ENCODE measurements at regions not wholly inside any gene's neighbourhood (a gene's known extent, or its start where the extent isn't known, plus 50 kb on each side); places are given as distances from the start of the nearest gene placed in this dataset.

DNA sequence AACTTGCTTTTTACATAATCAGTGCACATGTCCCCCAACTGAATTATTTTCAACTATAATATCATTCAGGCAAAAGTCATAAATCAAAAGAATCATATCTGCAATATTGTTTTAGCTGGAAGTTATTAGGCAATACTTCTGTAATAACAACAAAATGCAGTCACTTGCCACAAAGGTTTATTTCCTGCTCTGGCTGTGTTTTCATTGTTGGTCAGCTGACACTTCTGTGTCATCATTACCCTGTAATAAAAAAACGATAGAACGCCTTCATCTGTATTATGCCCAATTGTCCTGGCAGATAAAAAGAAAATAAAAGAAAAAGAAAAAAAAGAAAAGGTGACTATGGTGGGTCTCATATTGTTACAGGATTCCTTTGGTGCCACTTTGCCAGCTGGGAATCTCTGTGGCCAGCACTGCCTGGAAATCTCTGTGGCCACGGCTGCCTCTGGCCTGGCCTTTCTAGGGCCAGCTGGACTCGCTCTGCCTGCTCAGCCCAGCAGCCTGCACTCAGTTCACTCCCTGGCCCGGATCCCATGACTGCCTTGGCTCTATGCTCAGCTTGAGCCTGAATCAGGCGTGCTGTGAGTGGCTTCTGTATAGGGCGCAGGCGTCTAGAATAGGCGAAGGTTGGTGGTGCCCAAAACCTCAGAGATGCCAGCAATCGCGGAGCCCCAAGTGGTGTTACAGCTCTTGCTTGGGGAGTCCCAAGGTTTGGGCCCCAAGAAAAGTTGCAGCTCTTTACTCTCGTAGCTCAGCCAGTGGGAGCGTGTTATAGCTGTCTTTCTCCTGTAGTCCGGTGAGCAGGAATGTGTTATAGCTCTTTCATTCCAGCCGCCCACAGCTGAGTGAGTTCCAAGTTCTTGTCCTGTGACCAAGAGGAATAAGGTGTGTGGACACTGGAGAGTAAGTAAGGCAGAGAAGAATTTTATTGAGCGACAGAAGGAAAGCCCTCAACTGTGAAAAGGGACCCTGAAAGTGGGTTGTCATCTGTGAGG lies 1227.1 kb downstream of the SLITRK1 start:
- in situ Hi-C loops (cut with MboI; ENCODE audit: low sequenced_read_pairs): no loop called here

DNA sequence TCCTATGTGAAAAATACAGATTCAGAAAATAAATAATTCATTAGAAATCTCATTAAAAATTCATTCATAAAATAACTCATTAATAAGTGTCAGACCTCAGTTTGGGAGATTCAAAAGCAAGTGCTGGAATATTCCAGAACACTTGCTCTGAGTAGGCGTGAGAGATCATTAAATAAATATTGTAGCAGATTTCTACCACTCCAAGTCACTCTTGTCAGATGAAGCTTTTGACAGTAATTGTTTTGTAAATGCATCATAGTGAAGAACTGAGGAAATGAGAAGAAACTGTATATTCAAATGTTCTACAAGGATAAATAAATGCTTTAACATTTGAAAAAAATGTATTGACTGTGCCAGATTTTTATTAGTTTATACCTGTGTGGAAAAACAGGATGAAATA lies 1228.1 kb downstream of the SLITRK1 start:
- in situ Hi-C loops (cut with MboI; ENCODE audit: low sequenced_read_pairs): no loop called here

DNA sequence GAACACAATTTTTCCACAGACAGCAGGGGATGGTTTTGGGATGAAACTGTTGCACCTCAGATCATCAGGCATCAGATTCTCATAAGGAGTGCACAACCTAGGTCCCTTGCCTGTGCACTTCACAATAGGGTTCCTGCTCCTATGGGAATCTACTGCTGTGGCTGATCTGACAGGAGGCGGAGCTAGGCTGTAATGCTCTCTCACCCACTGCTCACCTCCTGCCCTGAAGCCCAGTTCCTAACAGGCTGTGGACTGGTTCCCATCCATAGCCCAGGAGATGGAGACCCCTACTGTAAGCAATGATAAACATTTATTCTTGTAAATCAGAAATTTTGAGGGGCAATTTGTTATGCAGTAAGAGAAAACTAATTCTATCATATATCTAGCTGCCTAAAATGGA lies 1234.7 kb downstream of the SLITRK1 start:
- in situ Hi-C loops (cut with MboI; ENCODE audit: low sequenced_read_pairs): no loop called here

DNA sequence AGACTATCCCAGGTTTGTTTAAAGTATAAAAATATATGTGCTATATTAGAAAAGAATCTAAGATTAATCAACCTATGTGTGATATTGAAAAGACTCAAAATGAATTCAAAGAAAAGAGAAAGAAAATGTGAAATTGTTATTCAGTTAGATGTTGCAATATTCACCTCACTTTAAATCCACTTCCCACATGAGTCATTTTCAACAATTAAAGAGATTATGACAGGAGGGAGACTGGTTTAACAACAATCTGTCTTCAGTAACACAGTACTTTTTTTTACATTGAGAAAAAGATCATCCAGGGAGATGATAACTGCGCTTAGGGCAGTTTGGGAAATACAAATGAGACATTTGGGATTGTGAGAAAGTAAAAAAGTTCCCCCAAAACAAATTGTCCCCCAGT lies 1246.2 kb downstream of the SLITRK1 start:
- in situ Hi-C loops (cut with MboI; ENCODE audit: low sequenced_read_pairs): no loop called here

DNA sequence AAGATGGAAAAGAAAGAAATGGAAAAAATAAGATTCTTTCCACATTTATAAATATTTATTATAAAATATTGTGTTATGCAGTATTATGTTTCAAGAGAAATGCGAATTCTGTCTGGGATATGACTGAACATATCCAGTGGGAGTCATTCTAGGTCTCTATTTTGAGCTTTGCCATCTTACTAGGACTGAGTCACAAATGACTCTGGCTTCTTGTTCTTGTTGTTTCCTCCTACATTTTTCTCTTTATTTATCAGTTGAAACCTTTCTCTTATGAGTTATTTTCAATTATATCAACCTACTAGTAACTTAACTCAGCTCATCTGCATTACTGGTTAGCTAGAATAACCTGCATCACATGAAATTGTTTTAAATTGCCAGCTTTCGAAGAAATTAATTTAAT lies 1247.3 kb downstream of the SLITRK1 start:
- in situ Hi-C loops (cut with MboI; ENCODE audit: low sequenced_read_pairs): no loop called here

DNA sequence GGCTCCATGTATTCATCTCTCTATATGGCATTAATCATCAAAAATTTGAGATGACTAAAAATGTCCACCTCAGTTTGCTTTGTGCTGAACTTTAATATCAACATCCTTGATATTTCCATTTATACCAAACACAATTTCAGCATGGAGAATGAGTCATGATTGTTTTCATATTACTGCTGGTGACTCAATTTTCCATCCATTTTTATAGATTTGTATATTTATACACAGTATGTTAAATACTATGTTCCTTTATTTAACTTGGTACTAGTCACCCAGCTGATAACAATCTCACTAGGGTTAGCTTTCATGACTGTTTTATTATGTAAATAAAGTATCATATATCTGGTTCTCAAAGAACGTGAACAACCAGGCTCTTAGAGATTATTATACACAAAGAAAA lies 1255.1 kb downstream of the SLITRK1 start:
- in situ Hi-C loops (cut with MboI; ENCODE audit: low sequenced_read_pairs): no loop called here

DNA sequence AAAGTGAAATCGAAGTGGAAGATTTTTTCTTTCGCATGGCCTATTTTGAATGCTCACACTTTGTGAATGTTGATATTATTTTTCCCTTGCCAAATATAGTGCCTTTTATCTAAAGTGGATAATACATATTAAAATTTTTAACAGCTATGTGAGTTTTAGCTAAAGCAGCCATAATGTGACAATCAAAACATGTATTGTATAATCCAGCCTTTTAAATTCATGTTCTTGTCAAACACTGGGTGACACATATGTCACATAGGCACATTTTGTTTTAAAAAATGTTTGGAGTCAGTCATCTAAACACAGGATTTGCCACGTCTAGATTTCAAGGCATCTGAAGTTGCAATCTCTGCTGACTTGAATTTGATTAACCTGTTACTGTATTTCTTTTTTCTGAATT lies 1256.6 kb downstream of the SLITRK1 start:
- in situ Hi-C loops (cut with MboI; ENCODE audit: low sequenced_read_pairs): no loop called here

DNA sequence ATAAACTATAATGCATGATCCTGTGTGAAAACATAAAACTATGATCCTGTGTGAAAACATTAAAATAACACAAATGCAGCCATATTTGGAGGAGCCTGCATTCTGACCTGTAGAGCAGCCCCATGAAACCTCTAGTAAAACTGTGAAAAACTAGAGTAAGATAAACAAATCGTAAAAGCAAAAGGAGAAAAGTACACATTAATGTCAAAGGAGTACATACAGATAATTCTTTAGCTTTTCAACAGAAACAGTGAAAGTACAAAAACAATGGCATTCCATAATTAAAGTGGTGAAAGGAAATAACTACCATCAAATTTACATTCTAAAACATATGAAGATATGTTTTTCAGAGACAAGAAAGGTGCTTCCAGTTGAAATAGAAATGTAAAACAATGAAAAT lies 1267.2 kb downstream of the SLITRK1 start:
- in situ Hi-C loops (cut with MboI; ENCODE audit: low sequenced_read_pairs): no loop called here

DNA sequence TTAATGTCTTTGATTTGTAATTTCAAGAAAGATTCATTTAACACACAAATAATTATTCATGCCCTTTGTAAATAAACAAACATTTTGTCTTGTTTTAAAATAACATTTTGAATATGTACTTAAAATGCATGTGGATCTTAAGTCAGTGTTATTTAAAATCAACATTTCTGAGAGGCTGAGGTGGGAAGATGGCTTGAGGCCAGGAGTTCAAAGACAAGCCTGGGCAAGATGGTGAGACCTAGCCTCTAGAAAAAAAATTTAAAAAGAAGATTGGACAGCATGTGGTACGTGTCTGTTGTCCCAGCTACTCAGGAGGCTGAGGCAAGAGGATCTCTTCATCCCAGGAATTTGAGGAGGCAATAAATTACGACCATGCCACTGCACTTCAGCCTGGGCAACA lies 1268.2 kb downstream of the SLITRK1 start:
- in situ Hi-C loops (cut with MboI; ENCODE audit: low sequenced_read_pairs): no loop called here

DNA sequence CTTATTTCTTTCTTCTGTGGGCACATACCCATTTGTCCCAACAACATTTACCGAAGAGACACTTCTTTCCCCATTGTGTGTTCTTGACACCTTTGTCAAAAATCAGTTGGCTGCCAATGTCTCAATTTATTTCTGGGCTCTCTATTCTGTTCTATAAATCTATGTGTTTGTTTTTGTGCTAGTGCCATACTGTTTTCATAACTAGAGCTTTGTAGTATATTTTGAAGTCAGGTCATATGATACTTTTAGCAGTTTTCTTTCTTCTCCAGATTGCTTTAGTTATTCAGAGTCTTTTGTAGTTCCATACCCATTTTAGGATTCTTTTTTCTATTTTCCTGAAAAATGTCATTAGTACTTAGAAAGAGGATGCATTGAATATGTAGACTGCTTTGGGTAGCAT lies 1276.3 kb downstream of the SLITRK1 start:
- in situ Hi-C loops (cut with MboI; ENCODE audit: low sequenced_read_pairs): no loop called here

DNA sequence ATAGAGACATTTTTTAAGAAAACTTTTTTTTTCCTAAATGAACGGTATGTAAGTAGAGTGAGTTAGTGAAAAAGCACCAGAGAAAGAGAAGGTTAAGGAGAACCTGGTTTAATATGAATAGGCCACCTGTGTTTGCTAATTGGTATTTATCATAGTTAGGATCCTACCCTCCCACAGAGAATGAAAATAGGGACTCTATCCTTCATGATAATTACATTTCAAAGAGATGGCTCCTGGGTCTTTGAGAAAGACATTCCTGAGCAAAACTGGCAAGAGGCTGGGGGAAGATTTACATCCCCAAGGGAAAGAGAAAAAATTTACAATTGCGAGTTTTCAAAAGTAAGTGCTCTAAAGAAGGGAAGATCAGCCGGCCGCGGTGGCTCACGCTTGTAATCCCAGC lies 1284.5 kb downstream of the SLITRK1 start:
- in situ Hi-C loops (cut with MboI; ENCODE audit: low sequenced_read_pairs): no loop called here

DNA sequence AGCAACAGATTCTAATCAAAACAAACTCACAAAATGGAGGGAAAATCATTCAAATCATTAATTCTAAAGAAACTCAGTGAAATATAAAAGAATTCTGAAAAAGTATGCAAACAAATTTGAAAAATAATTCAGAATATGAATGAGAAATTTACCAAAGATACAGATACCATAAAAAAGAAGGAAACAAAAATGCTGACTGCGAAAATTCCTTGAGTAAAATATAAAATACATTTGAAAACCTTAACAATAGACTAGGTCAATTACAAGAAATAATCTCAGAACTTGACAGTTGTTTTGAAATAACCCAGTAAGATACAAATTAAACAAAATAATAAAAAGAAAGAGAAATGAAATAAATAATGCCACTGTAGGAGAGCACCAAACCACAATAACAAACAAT lies 1289.0 kb downstream of the SLITRK1 start:
- in situ Hi-C loops (cut with MboI; ENCODE audit: low sequenced_read_pairs): no loop called here

DNA sequence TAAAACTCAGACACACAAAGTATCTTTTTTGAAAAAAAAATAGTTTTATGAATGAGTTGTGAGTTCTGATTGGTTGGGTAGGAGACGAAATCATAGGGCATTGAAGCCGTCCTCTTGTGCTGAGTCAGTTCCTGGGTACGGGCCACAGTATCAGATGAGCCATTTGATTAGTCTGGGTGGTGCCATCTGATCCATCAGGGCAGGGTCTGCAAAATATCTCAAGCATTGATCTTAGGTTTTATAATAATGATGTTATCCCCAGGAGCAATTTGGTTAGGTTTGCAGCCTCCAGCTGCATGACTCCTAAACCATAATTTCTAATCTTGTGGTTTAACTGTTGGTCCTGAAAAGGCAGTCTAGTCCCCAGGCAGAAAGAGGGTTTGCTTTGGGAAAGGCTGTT lies 1310.6 kb downstream of the SLITRK1 start:
- in situ Hi-C loops (cut with MboI; ENCODE audit: low sequenced_read_pairs): no loop called here

DNA sequence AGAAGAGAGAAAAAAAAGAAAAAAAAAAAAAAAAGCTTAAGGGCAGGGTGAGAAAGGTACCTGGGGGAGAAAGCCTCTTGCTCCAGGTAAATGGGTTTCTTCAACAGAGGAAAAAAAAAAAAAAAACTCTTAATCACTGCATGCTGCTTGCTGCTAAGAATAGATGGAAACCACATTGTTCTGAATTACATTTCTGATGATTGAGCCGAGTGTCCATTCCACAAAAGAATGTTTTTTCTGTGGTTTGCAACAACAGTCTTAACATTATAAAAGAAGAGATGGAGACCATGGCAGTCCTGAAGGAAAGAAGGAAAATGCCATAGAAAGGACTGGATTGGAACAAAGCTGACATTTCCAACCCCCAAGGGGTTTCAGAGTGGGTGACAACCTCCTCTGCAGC lies 1312.7 kb downstream of the SLITRK1 start:
- in situ Hi-C loops (cut with MboI; ENCODE audit: low sequenced_read_pairs): no loop called here

DNA sequence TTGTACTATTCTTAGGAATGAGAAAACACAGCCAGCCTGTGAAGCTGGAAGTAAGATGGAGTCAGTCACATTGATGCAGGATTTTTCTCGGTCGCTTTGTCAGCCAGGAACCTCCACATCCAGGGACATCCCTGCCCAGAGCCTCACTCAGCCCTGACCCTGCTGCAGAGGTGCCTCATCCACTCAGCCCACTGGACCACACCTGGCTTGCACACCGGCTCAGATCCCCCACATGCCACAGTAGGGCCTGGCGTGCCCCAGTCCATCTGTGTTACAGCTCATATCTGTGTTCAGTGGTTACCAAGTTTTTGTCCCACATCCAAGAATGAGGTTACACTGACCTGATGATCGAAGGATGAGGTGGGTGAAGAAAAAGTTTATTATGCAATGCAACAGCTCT lies 1315.4 kb downstream of the SLITRK1 start:
- in situ Hi-C loops (cut with MboI; ENCODE audit: low sequenced_read_pairs): no loop called here

DNA sequence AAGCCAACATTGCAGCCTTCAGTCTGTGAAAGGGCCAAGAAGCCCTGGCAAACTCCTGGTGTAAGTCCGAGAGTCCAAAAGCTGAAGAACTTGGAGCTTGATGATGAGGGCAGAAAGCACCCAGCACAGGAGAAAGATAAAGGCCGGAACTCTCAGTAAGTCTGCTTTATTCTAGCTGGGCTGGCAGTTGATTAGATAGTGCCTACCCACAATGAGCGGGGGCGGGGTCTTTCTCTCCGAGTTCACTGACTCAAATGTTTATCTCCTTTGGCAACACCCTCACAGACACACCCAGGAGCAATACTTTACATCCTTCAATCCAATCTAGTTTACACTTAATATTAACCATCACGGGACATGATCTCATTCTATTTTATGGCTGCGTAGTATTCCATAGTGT lies 1317.1 kb downstream of the SLITRK1 start:
- in situ Hi-C loops (cut with MboI; ENCODE audit: low sequenced_read_pairs): no loop called here

DNA sequence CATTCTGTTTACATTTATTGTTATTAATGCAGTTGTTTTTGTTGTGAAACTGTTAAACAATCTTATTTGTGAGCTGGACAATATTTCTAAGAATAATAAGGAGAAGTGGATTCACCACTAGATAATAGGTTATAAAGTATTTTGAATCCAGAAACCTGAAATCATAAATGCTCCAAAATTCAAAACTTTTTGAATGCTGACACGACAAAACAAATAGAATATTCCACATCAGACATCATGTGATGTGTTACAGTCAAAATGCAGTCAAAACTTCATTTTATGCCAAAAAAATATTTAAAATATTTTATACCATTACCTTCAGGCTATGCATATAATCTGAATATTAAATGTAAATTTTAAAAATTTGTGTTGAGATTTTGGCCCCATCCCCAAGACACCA lies 1321.4 kb downstream of the SLITRK1 start:
- in situ Hi-C loops (cut with MboI; ENCODE audit: low sequenced_read_pairs): no loop called here

DNA sequence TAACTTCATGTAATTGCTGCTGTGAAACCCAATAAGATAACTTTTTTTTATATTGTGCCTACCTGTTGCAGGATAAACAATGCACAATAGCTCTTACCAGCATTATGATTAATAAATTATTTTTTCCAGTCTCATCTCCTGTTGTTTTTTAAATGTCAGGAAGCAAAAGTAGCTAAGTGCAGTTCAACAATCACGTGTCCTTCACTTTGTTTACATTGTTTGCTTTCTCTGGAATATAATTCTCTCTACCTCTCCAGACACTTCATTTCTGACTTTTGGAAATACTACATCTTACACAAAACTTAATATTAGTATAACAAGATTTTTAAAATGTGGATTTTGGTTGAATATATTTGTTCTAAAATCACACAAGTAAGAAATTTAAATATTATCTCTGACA lies 1359.4 kb downstream of the SLITRK1 start:
- in situ Hi-C loops (cut with MboI; ENCODE audit: low sequenced_read_pairs): no loop called here

DNA sequence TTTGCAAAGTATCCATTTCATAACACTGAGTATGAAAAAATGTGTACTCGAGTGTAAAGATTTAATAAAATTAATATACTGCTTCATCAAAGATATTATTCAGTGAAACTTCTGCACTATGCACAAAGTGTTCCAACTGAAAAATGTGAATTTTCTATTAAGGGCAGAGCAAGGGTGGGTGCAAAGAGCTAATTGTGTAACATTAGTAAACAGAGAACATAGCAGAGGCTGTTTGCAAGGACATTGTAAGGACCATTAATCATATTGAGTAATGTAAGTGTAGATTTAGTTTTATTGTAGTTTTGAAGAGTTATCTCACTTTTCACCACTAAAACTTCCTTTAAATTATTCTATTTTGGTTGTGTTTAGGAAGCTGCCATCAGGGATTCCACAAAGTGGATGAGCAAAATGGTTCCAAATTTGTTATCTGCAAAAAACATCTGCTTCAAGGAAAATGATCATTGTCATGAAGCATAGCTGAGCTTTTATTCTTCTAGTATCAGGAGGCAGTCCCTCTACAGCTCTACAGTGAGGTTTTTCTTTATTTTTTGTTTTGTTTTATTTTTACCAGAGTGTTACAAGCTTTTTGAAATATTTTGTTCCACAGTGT lies 1375.4 kb downstream of the SLITRK1 start:
- in situ Hi-C loops (cut with MboI; ENCODE audit: low sequenced_read_pairs): no loop called here

DNA sequence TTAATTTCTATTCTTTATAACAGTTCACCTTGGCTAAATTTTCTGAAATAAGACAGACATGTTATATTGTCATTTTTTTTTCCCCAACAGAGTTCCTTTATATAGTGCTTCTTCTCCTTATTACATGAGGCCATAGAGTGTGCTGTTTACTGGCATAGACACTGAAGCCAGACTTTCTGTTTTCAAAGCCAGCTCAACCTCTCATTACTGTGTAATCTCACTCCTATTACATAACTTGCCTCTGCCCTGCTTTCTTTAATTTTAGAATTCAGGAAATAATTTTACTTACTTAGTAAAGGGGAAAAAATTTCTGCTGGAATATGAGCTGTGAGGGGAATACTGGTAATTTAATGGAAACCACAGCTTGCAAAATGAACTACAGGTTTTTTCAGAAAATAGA lies 1380.4 kb downstream of the SLITRK1 start:
- in situ Hi-C loops (cut with MboI; ENCODE audit: low sequenced_read_pairs): no loop called here

DNA sequence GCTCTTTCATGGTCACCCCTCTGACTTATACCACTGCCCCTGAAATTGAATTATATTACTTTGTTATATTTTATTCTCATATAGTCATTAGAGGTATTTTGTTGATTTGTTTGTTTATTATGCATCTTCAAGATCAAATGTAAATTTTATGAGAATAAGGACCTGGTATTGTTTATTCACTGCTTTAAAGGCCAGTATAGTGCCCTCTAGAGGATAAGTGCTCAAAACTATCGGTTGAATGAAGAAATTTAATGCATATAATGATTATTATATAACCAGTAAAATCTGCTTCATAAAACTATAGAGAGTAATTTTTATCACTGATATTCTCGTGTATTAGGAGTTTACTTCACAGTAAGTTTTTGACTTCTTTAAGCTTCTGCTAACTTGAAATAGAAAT lies 1401.9 kb downstream of the SLITRK1 start:
- in situ Hi-C loops (cut with MboI; ENCODE audit: low sequenced_read_pairs): no loop called here

DNA sequence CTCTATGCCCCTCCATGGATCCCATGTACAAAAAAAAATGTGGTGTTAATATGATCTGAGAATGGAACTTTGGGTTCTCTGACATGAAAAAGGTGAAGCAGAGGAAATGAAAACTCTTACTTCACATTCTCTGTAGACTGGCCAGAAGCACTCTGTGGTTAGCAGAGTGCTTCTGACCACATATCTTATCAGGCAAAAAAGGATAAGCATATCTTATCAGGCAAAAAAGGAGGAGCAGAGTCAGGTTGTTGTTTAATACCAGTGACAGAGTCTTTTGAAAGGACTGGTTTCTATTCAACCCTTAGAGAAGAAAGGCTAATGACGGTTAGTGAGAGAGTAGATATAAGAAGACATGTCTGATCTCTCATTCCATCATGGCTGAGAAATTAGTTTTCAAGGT lies 1404.8 kb downstream of the SLITRK1 start:
- in situ Hi-C loops (cut with MboI; ENCODE audit: low sequenced_read_pairs): no loop called here

Measured in HL-60/S4 treated with phorbol 12-myristate 13-acetate at 8.2 ng/mL for 4 days and 3 days (cell line).